PFSK-1 (cell line): ENCODE measurements at regions not wholly inside any gene's neighbourhood (a gene's known extent, or its start where the extent isn't known, plus 50 kb on each side); places are given as distances from the start of the nearest gene placed in this dataset.

Source experiments
- POLR2AphosphoS5 ChIP-seq: IDR thresholded peaks from 2 replicates; pipeline ENCODE4 v1.6.1; 2012; ENCODE audit warnings: low read depth, mild to moderate bottlenecking, control low read depth, low read length, moderate library complexity
- TF ChIP-seq, protein P1 (sequence below), 2 experiments: IDR thresholded peaks; 2 replicates each; pipeline versions ENCODE4 v1.6.1 to v1.8.0; 2011 to 2012; ENCODE audit warnings: low read depth in 2 of 2, low read length in 2 of 2, control low read depth in 1 of 2, inconsistent platforms in 1 of 2, mild to moderate bottlenecking in 1 of 2, moderate library complexity in 1 of 2; ENCODE audit not compliant: insufficient read depth in 1 of 2

DNA sequence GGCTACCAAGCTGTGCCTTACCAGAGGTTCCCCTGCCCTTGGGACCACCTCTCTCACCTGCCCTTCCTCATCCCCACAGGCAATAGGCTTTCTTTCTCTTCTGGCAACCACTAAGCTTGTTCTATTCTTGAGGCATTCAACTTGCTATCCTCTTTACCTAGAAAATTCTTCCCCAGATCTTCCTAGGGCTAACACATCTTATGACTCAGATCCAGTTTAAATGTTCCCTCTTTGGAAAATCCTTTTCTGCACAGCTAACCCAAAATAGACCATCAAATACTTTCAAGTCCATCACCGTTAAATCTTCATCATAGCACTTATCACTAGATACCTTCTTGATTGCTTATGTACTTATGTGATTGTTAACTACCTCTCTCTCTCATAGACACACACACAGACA lies 93.7 kb downstream of the ENC1 start:
- TF ChIP-seq, protein P1, sequence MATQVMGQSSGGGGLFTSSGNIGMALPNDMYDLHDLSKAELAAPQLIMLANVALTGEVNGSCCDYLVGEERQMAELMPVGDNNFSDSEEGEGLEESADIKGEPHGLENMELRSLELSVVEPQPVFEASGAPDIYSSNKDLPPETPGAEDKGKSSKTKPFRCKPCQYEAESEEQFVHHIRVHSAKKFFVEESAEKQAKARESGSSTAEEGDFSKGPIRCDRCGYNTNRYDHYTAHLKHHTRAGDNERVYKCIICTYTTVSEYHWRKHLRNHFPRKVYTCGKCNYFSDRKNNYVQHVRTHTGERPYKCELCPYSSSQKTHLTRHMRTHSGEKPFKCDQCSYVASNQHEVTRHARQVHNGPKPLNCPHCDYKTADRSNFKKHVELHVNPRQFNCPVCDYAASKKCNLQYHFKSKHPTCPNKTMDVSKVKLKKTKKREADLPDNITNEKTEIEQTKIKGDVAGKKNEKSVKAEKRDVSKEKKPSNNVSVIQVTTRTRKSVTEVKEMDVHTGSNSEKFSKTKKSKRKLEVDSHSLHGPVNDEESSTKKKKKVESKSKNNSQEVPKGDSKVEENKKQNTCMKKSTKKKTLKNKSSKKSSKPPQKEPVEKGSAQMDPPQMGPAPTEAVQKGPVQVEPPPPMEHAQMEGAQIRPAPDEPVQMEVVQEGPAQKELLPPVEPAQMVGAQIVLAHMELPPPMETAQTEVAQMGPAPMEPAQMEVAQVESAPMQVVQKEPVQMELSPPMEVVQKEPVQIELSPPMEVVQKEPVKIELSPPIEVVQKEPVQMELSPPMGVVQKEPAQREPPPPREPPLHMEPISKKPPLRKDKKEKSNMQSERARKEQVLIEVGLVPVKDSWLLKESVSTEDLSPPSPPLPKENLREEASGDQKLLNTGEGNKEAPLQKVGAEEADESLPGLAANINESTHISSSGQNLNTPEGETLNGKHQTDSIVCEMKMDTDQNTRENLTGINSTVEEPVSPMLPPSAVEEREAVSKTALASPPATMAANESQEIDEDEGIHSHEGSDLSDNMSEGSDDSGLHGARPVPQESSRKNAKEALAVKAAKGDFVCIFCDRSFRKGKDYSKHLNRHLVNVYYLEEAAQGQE (IDR thresholded peaks at IDR 0.05; ENCODE audit: insufficient read depth in 1 of 2, low read depth in 2 of 2, low read length in 2 of 2), result no peak
- TF ChIP-seq POLR2AphosphoS5, result no peak
